GM21447 (cell line): ENCODE measurements at regions not wholly inside any gene's neighbourhood (a gene's known extent, or its start where the extent isn't known, plus 50 kb on each side); places are given as distances from the start of the nearest gene placed in this dataset.
A peak's percentile ranks its signal among the peaks of the same experiment; 100 is the strongest.

ENCODE experiments used
- ATAC-seq: cut with Tn5 transposase; IDR thresholded peaks from one replicate; pipeline ENCODE4 v1.9.1; 2021; ENCODE audit not compliant: unreplicated experiment

GRCh38 chr4:15226203-15226602 is 201.6 kb upstream of the C1QTNF7 start:
- ATAC-seq, result no peak

GRCh38 chr4:15231265-15232091 is 196.4 kb upstream of the C1QTNF7 start:
- ATAC-seq, result peak; percentile 84

GRCh38 chr4:15232366-15233263 is 195.2 kb upstream of the C1QTNF7 start:
- no peak for ATAC-seq

GRCh38 chr4:15233264-15233597 is 194.6 kb upstream of the C1QTNF7 start:
- peak; percentile 35 for ATAC-seq

- ATAC-seq, result peak; percentile 38
Measured at GRCh38 chr4:15233626-15234025, 194.2 kb upstream of the C1QTNF7 start.

GRCh38 chr4:15234116-15234855 is 193.5 kb upstream of the C1QTNF7 start:
- no peak for ATAC-seq

GRCh38 chr4:15234856-15235126 is 193.0 kb upstream of the C1QTNF7 start:
- ATAC-seq, result no peak

- ATAC-seq, result no peak
Measured at GRCh38 chr4:15235135-15235534, 192.7 kb upstream of the C1QTNF7 start.

- ATAC-seq, result no peak
Measured at GRCh38 chr4:15237648-15238230, 190.1 kb upstream of the C1QTNF7 start.

GRCh38 chr4:15238720-15239119 is 189.1 kb upstream of the C1QTNF7 start:
- peak; percentile 69 for ATAC-seq

GRCh38 chr4:15239866-15240265 is 188.0 kb upstream of the C1QTNF7 start:
- ATAC-seq, result no peak

- ATAC-seq, result no peak
Measured at GRCh38 chr4:15240764-15241163, 187.1 kb upstream of the C1QTNF7 start.

GRCh38 chr4:15242021-15242420 is 185.8 kb upstream of the C1QTNF7 start:
- ATAC-seq, result no peak

- ATAC-seq, result no peak
Measured at GRCh38 chr4:15244354-15244753, 183.5 kb upstream of the C1QTNF7 start.

GRCh38 chr4:15245006-15245530 is 182.8 kb upstream of the C1QTNF7 start:
- ATAC-seq, result no peak

- ATAC-seq, result no peak
Measured at GRCh38 chr4:15250021-15250441, 177.8 kb upstream of the C1QTNF7 start.

GRCh38 chr4:15253349-15253748 is 174.5 kb upstream of the C1QTNF7 start:
- peak; percentile 81 for ATAC-seq

- no peak for ATAC-seq
Measured at GRCh38 chr4:15254236-15254880, 173.5 kb upstream of the C1QTNF7 start.

GRCh38 chr4:15255537-15255936 is 172.3 kb upstream of the C1QTNF7 start:
- ATAC-seq, result no peak

GRCh38 chr4:15260758-15261157 is 167.1 kb upstream of the C1QTNF7 start:
- no peak for ATAC-seq
